ENCODE measurements at regions not wholly inside any gene's neighbourhood (a gene's known extent, or its start where the extent isn't known, plus 50 kb on each side); places are given as distances from the start of the nearest gene placed in this dataset.

DNA sequence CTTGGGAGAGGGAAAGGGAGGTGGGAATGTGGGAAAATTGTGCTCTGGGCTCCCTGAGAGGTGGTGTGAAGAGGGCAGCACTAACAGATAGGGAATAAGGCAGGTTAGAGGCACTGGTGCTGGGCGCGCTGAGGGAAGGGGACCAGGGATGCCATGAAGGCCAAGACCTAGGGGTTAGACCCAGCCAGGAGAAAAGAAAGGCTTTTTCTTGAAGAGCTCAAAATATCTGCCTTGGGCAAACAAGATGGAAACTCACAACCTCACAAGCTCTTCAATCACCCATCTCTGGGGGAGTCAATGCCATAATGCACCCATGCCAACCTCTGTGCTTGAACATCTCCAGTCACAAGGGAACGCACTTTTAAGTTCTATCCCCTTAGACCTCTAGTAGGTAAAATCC is 363.6 kb upstream of the CHD6 start:
- Histone ChIP-seq H3K4me1 (ENCODE audit: insufficient read depth) (no peaks in the 10 kb centered on the region), H3K36me3 (ENCODE audit: insufficient read depth) (no peaks in the 10 kb centered on the region), H3K4me3 (ENCODE audit: low read depth, low read length) (no peak overlapping the region), H3K27ac (ENCODE audit: low read depth) (no peak overlapping the region)
- 99% methylated on average over 3 of the region's 3 CpGs for WGBS
- no peak for DNase-seq (ENCODE audit: extremely low spot score)

DNA sequence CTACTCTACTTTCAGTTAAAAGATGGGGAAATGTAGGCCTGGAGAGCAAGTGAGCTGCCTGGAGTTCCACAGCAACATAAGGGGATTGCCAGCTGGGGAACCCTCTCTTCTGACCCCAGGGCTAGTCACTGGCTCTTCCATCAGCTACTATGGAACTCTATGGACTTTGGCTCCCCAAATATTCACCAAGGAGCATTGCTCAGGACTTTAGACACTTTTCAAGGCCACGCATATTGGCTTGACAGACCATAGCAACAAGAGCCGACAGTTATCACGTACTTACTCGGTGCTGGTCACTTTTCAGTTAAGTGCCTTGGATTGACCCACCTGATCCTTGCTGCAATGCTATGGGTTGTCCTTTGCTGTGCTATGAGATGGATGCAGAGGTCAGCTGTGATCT is 360.7 kb upstream of the CHD6 start:
- no peak overlapping the region for H3K27ac ChIP-seq (ENCODE audit: low read depth)
- H3K4me3 ChIP-seq (ENCODE audit: low read depth, low read length) = no peak overlapping the region
- no peaks in the 10 kb centered on the region for H3K36me3 ChIP-seq (ENCODE audit: insufficient read depth)
- H3K4me1 ChIP-seq (ENCODE audit: insufficient read depth) = no peaks in the 10 kb centered on the region
- no peak for DNase-seq (ENCODE audit: extremely low spot score)
- 93% methylated on average over 4 of the region's 4 CpGs for WGBS

DNA sequence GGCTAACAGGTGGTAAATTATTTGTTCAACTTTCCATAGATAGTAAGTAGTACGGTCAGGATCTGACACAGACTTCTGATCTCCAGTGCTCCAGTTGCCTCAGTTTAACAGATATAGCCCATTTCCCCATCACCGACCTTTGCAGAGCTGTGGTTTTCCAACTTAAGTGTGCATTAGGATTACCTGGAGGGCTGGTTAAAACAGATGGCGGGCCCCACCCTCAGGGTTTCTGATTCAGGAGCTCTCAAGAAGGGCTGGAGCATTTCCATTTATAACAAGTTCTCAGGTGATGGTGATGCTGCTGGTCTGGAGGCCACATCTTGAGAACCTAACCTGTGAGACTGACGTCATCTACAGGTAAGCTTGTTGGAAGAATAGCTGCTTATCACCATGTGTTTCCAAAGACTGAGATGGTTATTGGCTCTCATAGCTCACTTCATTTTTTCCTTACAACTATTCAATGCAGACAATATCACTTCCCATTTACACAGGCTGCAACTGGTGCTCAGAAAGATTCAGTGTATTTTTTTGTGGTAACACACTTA is 360.1 kb upstream of the CHD6 start:
- WGBS = 89% methylated on average over 4 of the region's 4 CpGs
- no peak overlapping the region for H3K4me3 ChIP-seq (ENCODE audit: low read depth, low read length)
- no peaks in the 10 kb centered on the region for H3K4me1 ChIP-seq (ENCODE audit: insufficient read depth)
- no peak overlapping the region for H3K27ac ChIP-seq (ENCODE audit: low read depth)
- no peaks in the 10 kb centered on the region for H3K36me3 ChIP-seq (ENCODE audit: insufficient read depth)
- DNase-seq (ENCODE audit: extremely low spot score) = no peak

DNA sequence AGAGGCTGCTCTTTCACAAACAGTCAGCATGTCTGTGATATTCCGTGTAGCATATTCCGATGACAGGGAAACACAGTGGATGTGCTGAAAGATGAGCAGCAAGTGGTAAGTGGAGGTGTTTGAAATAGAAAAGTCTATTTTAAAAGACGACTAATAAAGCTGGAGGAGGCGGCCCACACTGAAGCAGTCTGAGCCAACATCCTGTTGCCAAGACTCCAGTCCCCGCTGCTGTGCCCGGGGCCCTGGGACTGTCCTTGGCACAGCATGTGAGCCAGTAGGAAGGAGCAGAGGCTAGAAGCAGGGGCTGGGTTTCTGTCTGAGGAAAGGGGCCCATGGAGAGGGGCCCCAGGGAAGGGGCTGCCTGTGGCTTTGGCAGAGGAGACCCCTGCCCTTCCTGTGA is 351.5 kb upstream of the CHD6 start:
- DNase-seq (ENCODE audit: extremely low spot score) = no peak
- no peak overlapping the region for H3K27ac ChIP-seq (ENCODE audit: low read depth)
- 21% methylated on average over 6 of the region's 6 CpGs for WGBS

DNA sequence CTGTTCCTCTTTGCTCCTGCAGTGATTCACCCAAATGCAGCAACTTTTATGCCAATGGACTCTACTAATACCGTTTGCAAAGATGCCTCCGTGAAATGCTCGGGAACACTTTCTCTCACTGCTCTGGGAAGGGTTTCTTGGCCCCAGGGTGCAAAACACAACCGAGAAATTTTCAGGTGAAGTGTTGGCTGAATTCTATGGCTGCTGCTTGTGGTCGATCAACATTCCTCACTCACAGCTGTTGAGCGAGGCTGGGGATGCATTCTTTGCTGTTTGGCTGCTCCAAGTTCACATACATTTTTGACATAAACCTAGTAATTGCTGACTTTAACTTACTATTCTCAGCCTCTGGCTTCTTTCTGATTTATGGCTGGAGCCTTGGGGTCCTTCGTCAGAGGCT is 342.0 kb upstream of the CHD6 start:
- DNase-seq (ENCODE audit: extremely low spot score) = no peak
- no peaks in the 10 kb centered on the region for H3K36me3 ChIP-seq (ENCODE audit: insufficient read depth)
- no peak overlapping the region for H3K27ac ChIP-seq (ENCODE audit: low read depth)
- no peak overlapping the region for H3K4me3 ChIP-seq (ENCODE audit: low read depth, low read length)
- 57% methylated on average over 7 of the region's 7 CpGs for WGBS
- H3K4me1 ChIP-seq (ENCODE audit: insufficient read depth) = no peaks in the 10 kb centered on the region

More for the DNA sequence above, 351.5 kb upstream of the CHD6 start:
- Histone ChIP-seq H3K4me3 (ENCODE audit: low read depth, low read length) (no peak overlapping the region), H3K4me1 (ENCODE audit: insufficient read depth) (no peaks in the 10 kb centered on the region), H3K36me3 (ENCODE audit: insufficient read depth) (no peaks in the 10 kb centered on the region)

DNA sequence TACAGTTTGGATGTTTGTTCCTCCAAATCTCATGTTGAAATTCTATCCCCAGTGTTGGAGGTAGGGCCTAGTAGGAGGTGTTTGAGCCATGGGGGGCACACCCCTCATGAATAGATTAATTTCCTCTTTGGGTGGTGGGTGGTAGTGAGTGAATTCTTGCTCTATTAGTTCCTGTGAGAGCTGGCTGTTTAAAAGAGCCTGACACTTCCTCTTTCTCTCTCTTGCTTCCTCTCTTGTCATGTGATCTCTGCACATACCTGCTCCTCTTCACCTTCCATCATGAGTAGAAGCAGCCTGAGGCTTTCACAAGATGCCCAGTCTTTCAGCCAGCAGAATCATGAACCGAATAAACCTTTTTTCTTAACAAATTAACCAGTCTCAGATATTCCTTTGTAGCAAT is 340.2 kb upstream of the CHD6 start:
- WGBS = 83% methylated on average over 1 of the region's 1 CpG
- Histone ChIP-seq H3K4me3 (ENCODE audit: low read depth, low read length) (no peak overlapping the region), H3K36me3 (ENCODE audit: insufficient read depth) (no peaks in the 10 kb centered on the region), H3K4me1 (ENCODE audit: insufficient read depth) (no peaks in the 10 kb centered on the region), H3K27ac (ENCODE audit: low read depth) (no peak overlapping the region)
- DNase-seq (ENCODE audit: extremely low spot score) = no peak

DNA sequence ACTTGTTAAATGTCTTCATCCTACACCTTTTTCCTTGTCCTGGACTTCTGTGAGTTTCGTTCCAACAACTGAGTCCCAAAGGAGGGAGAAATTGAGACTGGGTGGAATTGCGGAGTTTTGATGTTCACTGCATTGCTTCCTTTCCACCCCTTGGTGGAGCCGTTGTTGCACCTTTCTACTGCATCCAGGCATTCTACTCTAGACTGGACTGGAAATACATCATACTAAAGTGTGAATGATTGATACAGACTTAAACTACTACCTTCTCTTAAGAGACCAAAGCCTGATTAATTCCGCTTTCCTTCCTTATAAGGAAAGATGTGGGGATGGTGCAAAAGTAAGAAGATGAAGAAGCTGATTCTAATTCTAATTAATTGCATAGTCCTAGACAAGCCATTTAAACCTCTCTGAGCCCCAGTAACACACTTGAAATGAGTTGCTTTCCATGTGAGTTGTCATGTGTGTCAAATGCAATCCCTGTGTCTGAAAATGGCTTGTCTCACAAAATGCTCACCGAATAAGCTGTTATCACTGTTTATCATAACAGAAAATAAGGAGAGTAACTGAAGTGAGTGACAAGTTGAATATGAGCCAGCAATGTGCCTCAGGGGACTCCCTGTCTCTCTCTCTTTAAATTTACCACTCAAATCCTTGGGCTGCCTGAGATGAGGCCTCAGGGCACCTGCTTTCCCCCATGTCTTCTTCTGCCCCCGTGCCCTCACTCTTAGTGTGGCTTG is 338.3 kb upstream of the CHD6 start:
- Histone ChIP-seq H3K27ac (ENCODE audit: low read depth) (no peak overlapping the region), H3K4me1 (ENCODE audit: insufficient read depth) (no peaks in the 10 kb centered on the region), H3K4me3 (ENCODE audit: low read depth, low read length) (no peak overlapping the region), H3K36me3 (ENCODE audit: insufficient read depth) (no peaks in the 10 kb centered on the region)
- no peak for DNase-seq (ENCODE audit: extremely low spot score)
- 56% methylated on average over 6 of the region's 6 CpGs for WGBS

DNA sequence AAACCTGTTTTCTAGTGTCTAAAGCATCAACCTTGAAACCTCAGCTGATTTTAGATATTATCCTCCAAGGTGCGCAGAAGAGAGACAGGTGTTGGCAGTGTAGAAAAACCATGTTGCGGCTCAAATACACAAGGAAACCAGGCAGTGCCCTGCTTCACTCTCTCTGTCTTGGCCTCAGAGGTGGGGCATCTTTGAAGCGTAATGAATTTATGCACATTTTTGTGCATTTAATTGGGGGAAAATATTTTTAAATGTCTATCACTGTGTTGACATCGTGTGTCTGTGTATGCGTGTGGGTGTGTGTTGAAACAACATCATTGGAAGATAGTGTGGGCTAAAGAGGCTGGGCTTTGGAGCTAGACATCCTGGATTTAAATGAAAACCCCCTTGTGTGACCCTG is 334.0 kb upstream of the CHD6 start:
- Histone ChIP-seq H3K4me3 (ENCODE audit: low read depth, low read length) (no peak overlapping the region), H3K36me3 (ENCODE audit: insufficient read depth) (no peaks in the 10 kb centered on the region), H3K27ac (ENCODE audit: low read depth) (no peak overlapping the region), H3K4me1 (ENCODE audit: insufficient read depth) (no peaks in the 10 kb centered on the region)
- WGBS = 74% methylated on average over 5 of the region's 5 CpGs
- no peak for DNase-seq (ENCODE audit: extremely low spot score)

DNA sequence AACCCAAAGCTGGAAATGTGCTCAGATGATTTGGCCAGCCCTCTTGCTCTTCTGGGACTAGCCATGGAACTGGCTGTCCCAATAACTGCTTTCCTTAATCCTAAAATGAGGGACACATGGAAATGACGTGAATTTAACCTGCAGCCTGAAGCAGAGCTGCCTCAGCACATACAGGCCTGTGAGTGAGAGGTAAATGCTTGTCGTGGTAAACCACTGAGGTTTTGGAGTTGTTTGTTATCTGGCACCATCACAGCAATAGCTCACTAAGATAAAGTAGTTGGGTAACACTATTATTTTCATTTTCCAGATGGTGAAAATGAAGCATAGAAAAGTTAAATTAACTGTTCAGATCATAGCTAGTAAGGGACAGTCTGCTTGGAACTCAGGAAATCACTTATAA is 333.4 kb upstream of the CHD6 start:
- 62% methylated on average over 2 of the region's 2 CpGs for WGBS
- DNase-seq (ENCODE audit: extremely low spot score) = no peak
- no peaks in the 10 kb centered on the region for H3K36me3 ChIP-seq (ENCODE audit: insufficient read depth)

DNA sequence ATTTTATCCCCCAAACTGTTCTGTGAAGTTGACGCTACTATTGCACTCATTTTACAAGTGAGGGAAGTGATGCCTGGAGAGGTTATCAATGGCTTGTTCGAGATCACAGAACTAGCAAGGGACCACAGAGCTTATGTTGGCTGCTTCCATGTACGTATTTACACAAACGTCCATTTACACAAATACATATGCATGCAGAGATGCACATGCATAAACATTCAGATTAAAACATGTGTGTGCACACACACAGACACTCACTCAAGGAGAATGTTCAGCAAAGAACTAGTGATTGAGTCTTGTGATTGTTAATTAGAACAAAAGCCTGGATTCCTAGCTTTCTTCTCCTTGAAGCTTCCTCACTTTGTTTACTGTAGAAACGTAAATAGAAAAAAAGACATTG is 321.5 kb upstream of the CHD6 start:
- 61% methylated on average over 5 of the region's 5 CpGs for WGBS
- Histone ChIP-seq H3K4me3 (ENCODE audit: low read depth, low read length) (no peak overlapping the region), H3K27ac (ENCODE audit: low read depth) (no peak overlapping the region), H3K36me3 (ENCODE audit: insufficient read depth) (no peaks in the 10 kb centered on the region), H3K4me1 (ENCODE audit: insufficient read depth) (no peaks in the 10 kb centered on the region)
- no peak for DNase-seq (ENCODE audit: extremely low spot score)

More for the DNA sequence above, 333.4 kb upstream of the CHD6 start:
- Histone ChIP-seq H3K4me1 (ENCODE audit: insufficient read depth) (no peaks in the 10 kb centered on the region), H3K4me3 (ENCODE audit: low read depth, low read length) (no peak overlapping the region), H3K27ac (ENCODE audit: low read depth) (no peak overlapping the region)

DNA sequence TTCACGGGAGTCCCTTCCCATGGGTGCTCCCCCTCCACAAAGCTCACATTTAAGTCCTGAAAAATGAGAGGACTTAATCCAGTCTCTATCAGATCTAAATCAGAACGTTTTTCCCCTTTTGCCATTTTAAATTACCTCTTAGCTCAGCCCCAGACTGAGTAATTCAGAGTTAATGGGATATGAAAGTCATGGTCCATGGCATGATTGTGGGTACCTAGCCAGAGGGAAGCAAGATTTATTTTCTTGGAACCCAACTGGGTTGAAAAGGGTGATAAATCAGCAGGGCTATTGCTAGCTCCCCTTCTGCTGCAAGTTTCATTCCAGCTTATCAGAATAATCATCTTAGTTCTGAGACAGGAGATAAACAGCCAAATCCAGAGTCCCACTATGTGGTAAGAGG is 320.2 kb upstream of the CHD6 start:
- Histone ChIP-seq H3K4me1 (ENCODE audit: insufficient read depth) (no peaks in the 10 kb centered on the region), H3K36me3 (ENCODE audit: insufficient read depth) (no peaks in the 10 kb centered on the region), H3K27ac (ENCODE audit: low read depth) (no peak overlapping the region), H3K4me3 (ENCODE audit: low read depth, low read length) (no peak overlapping the region)
- WGBS = 35% methylated on average over 2 of the region's 2 CpGs
- DNase-seq (ENCODE audit: extremely low spot score) = no peak

DNA sequence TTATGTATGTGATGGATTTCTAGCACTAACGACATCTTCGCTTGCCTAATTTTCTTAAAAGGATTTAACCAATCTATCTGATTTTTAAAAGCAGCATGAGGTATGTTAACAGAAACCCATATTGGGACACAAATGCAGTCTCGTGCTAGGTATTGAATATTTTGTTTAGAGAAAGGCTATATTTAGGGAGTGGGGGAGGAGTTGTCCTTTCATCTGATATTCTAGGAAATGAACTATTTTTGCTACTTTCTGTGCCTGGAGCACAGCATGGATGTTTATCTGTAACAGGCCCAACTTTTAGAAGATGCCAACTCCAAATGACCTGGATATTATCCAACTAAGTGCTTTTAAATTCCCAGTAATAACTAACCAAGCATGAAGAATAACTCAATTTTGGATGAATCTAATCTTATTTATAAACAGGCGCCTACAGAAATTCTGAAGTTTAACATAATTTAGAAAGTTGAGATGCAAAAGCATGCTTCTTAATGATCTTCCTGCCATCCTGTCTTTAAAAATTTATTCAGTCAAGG is 317.1 kb upstream of the CHD6 start:
- Histone ChIP-seq H3K4me3 (ENCODE audit: low read depth, low read length) (no peak overlapping the region), H3K4me1 (ENCODE audit: insufficient read depth) (no peaks in the 10 kb centered on the region), H3K36me3 (ENCODE audit: insufficient read depth) (no peaks in the 10 kb centered on the region), H3K27ac (ENCODE audit: low read depth) (no peak overlapping the region)
- DNase-seq (ENCODE audit: extremely low spot score) = no peak
- WGBS = 45% methylated on average over 4 of the region's 4 CpGs

DNA sequence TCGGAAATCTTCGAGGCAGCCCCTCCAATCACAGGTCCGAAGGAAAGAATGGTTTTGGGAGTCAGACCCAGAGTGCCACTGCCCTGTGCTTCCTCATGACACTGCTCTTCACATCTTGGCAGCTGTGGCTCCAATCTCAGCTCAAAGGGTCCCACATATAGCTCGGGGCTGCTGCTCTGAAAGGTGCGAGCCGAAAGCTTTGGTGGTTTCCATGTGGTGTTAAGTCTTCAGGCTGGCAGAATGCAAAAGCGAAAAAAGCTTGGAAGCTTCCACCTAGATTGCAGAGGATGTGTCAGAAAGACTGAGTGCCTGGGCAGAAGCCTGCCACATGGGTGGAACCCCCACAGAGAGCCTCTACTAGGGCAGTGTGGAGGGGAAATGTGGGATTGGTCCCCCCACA is 314.3 kb upstream of the CHD6 start:
- DNase-seq (ENCODE audit: extremely low spot score) = no peak
- Histone ChIP-seq H3K4me1 (ENCODE audit: insufficient read depth) (no peaks in the 10 kb centered on the region), H3K36me3 (ENCODE audit: insufficient read depth) (no peaks in the 10 kb centered on the region), H3K4me3 (ENCODE audit: low read depth, low read length) (no peak overlapping the region), H3K27ac (ENCODE audit: low read depth) (no peak overlapping the region)
- WGBS = 89% methylated on average over 7 of the region's 7 CpGs

DNA sequence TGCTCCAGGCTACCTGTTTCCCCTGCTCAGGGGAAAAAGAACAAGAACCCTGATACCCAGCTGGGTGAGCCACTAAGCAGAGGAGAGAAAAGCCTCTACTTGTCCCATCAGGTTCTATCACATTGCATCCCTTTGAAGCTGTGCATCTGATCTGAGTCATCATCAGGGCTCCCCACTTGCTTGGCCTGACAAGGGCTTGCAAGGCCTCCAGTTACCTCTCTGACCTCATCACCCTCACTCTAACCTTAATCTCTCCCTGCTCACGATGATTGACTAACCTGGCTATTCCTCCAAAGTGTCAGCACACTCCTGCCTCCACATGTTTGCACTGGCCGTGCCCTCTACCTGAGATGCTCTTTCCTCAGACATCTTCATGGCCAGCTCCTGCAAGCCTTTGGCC is 309.5 kb upstream of the CHD6 start:
- 82% methylated on average over 2 of the region's 2 CpGs for WGBS
- Histone ChIP-seq H3K27ac (ENCODE audit: low read depth) (no peak overlapping the region), H3K4me1 (ENCODE audit: insufficient read depth) (no peaks in the 10 kb centered on the region), H3K4me3 (ENCODE audit: low read depth, low read length) (no peak overlapping the region), H3K36me3 (ENCODE audit: insufficient read depth) (no peaks in the 10 kb centered on the region)
- no peak for DNase-seq (ENCODE audit: extremely low spot score)

Data from urinary bladder (tissue), 3 donors.